Superior temporal gyrus (tissue), 1 donor: ENCODE measurements at regions not wholly inside any gene's neighbourhood (a gene's known extent, or its start where the extent isn't known, plus 50 kb on each side); places are given as distances from the start of the nearest gene placed in this dataset.

Experiments used
- DNase-seq: peaks from one replicate; pipeline ENCODE4 v3.0.0-alpha.2; 2016; ENCODE audit errors: extremely low spot score

GRCh38 chrX:22662776-22663175 lies 337.0 kb upstream of the DDX53 start:
- no peak for DNase-seq

DNA sequence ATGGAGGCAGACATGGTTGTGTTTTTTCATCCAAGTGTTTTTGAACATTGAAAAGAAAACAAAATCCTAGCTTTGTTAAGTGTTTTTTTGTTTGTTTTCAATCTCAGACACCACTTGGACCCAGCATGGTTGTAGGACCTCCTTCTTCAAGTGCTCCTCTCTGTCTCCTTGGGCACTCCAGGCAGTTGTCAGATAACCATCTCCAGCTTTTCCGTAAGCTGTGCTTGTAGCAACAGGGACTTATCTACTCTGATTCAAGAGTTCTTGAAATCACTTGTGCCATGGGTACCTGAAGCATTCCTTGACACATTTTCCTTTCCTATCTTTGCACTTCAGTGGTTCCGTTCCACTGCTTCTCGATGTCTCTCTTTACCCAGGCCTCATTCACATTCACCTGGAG lies 334.9 kb upstream of the DDX53 start:
- no peak for DNase-seq

DNA sequence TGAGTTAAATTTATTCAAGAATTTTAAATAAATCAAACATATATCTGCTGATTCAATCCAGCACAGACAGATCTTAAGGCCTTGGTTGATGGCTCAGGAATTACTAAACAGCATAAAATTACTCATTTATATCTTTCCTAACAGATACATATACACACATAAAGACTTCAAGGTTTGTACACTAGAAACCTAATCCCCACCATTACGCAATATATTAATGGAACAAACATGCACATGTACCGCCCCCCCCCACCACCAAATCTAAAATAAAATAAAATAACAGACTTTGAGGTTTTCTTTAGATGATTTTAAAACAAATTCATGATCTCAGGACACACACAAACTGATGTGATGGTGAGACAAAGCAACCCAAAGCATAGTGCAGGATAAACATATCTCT lies 333.9 kb upstream of the DDX53 start:
- no peak for DNase-seq

- peak; percentile 73 for DNase-seq
Observed at GRCh38 chrX:22666441-22666840, 333.3 kb upstream of the DDX53 start.

DNA sequence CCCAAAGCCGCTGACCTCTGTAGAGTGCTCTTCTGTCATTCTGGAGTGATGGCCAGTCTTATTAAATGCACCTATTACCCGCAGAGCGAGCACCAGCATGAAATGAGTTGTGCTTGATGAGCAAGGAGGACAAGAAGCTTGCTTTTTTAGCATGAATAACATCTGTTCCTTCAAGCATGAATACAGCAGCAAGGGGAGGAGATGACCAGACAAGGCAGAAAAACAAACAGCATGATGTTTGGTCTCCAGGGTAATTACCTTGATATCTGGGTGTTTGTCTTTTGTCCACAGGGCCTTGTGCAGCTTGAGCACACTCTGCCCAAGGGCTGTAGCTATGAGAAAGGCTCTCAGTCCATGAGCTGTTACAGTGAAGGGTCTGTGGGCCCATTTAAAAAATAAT lies 324.8 kb upstream of the DDX53 start:
- no peak for DNase-seq

DNA sequence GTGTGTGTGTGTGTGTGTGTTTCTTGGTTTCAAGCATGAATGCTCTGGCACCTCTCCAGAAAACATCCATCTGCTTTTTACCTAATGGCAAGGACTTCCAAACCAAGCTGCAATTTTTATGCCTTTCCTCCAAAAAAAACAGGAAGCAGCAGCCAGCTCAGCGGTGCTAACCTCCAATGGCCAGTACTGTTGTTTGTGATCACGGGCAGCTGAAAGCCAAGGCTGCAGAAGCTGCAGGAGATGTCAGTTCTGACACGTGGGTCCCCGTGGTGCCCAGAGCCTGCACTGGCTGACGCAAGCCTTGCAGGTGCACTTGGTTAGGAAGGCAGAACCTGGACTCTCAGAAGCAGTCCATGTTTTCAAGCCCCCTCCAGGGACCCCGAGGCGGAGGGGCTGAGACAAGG lies 313.6 kb upstream of the DDX53 start:
- DNase-seq = no peak

GRCh38 chrX:22689290-22689689 lies 310.5 kb upstream of the DDX53 start:
- DNase-seq = no peak

- no peak for DNase-seq
Observed at GRCh38 chrX:22690116-22690515, 309.6 kb upstream of the DDX53 start.

- no peak for DNase-seq
Observed at GRCh38 chrX:22691966-22692565, 307.7 kb upstream of the DDX53 start.

- no peak for DNase-seq
Observed at GRCh38 chrX:22698151-22698550, 301.6 kb upstream of the DDX53 start.

- DNase-seq = no peak
Observed at GRCh38 chrX:22699581-22700091, 300.1 kb upstream of the DDX53 start.

DNA sequence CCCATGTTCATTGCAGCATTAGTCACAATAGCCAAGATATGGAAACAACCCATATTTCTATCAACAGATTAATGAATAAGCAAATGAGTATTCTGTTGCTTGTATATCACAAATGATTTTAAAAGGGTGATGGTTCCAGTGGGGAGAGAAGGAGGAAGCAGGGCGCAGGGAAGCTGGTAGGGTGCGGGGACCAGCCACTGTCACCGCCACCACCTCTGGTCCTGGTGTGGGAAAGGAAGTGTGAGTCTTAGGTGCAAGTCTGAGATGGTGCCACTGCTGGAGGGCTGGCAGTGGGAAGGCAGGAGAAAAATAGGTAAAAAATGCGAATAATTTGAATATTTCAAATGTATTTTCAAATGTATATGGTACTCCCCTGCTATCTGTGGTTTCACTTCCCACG lies 286.8 kb upstream of the DDX53 start:
- DNase-seq = no peak

GRCh38 chrX:22730542-22730941 lies 269.2 kb upstream of the DDX53 start:
- no peak for DNase-seq

- no peak for DNase-seq
Observed at GRCh38 chrX:22737541-22737940, 262.2 kb upstream of the DDX53 start.

GRCh38 chrX:22739276-22739675 lies 260.5 kb upstream of the DDX53 start:
- DNase-seq = no peak

GRCh38 chrX:22740836-22741235 lies 258.9 kb upstream of the DDX53 start:
- no peak for DNase-seq

- no peak for DNase-seq
Observed at GRCh38 chrX:22742174-22742573, 257.6 kb upstream of the DDX53 start.

- DNase-seq = no peak
Observed at GRCh38 chrX:22746081-22746480, 253.7 kb upstream of the DDX53 start.

DNA sequence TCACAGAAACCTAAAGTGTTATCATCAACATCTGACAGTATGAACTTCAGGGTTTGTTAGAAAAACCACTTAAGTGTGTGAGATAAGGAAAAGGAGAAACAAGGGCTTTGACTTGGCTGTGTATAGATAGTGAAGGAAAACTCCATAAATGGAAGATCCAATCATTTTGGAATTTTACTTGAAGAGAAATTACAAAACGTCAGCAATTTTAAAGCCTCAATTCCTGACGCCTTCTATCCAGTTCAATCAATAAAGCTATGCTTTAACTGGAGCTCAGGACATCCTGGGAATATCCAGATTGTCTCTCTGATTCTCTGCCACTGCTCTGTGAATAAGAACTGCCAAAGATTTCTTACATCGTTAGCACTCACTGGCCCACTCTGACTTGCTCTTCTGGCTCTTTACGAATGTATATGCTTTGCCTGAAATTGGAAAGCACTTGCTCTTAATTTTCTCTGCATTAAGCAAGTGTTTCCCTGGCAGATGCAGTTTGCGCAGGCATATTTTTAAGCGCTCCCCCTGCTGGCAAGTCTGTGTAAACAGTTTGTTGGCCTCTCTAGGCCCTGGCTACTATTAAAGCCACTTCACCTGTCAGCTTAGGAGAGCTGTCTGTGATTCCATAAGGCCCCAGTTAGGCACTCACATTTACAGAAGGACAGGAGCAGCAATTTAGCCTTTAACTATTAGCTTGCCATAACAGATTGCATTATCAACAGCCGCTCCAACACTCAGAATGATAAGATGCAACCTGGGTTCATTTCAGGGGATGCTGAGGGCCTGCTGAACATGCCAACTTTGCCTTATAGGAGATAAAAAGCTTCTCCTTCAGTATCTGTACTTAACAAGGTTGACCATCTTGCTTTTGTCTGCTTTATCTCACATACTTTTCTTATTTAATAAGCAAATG lies 251.4 kb upstream of the DDX53 start:
- peak; percentile 62 for DNase-seq

DNA sequence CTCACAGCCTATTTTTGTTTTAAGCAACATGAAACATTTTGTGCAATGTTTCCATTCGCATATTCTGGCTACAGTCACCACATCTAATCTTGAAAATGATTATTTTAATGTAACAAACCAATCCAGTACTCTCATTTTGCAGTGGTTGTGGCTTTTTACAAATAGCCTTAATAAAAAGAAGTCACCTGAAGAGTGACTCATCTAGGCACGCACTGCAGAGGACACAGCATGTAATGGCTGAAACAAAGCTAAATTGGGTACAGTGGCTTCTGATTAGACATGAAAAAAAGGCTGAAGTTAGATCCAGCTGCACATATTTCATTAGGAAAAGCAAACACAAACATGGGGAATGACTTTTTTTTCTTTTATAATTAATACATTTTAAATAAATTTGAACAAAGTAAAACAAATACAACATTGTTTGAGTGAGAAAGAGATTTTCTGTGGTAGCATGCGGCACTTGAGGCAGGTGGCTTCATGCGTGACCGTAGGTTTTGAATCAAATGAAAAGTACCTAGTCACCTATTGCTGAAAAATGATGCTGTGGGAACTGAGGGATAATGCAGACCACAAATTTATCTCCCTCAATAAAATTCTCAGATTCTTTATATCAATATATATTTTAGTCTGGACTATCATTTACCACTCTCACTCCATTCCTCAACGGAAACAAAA lies 240.8 kb upstream of the DDX53 start:
- no peak for DNase-seq

- DNase-seq = no peak
Observed at GRCh38 chrX:22760513-22761057, 239.2 kb upstream of the DDX53 start.

GRCh38 chrX:22788221-22788620 lies 211.5 kb upstream of the DDX53 start:
- no peak for DNase-seq
